GM21529 (cell line): ENCODE measurements at regions not wholly inside any gene's neighbourhood (a gene's known extent, or its start where the extent isn't known, plus 50 kb on each side); places are given as distances from the start of the nearest gene placed in this dataset.
"Not testable (repeated sequence)": the region's sequence is repeated elsewhere in the genome, so short reads cannot be mapped to it uniquely, and the experiment has no call there.

Source experiments
- ATAC-seq: cut with Tn5 transposase; IDR thresholded peaks from one replicate; pipeline ENCODE4 v1.9.1; 2021; ENCODE audit not compliant: unreplicated experiment

DNA sequence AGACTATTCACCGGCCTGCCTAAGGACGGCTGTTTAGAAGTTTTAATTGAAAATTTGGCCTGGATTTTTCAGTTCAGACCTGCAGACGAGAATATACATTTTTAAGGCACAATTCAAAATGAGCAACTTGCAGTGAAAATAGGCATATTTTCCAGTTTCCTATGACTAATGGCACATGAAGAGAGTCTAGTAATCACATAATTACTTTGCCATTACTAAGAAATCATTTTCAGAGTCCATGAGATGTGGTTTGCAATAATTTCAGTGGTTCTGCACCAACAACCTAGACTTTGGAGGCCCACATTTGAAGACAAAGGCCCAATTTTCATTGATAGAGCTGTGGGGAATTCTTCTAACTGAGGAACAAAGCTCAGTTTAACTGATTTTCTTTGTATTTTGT, 205.3 kb downstream of the SOX2 start:
- no peak for ATAC-seq

DNA sequence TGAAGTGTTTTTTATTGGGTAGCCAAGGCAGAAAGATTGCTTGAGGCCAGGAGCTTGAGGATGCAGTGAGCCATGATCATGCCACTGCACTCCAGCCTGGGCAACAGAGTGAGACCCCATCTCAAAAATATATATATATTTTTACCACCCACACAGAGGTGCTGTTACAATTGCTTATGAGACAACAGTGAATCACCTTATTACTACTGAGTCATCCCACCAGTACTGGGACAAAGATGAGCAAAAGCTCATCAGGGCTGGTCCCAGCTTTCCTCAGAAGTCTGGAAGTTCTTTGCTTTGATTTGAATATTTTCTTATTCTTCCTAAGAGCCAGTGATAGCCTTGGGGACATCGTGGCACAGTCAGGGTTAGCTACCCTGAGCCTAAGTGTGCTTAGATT, 207.7 kb downstream of the SOX2 start:
- ATAC-seq: no peak

DNA sequence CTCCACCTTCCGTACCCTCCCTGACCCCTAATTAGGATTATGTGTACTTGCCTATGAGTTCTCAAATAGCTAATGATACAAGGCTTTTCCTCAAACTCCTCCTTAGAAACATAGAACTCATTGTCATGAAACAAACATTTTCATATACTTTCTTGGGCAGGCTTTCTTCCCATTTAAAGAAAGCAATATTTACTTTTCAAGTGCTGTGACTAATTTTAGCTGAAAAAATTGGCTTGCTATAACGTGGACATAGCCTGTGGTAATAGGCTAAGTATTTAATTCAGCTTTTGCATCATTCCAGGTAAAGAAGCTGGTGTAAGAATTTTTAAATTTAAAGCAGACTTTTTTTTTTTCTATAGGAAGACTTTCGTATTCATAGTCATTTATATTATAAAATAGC, 208.7 kb downstream of the SOX2 start:
- no peak for ATAC-seq

DNA sequence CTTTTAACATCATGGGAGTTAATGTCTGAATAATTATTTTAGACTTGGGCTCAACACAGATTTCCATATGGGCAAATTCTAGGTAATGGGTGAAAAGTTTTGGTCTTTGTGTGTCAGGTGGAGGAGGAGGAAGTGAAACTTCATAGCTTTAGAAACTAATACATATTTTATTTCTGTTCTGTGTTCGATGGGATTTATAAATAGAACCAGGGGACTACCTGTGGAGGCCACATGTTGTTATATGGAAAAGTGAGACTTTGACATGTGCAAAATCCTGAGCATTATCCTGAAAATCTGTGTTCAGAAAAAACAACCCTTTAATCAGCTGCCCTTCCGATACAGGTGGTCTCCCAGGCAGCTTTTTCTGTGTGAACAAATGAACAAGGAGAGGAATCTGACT, 209.5 kb downstream of the SOX2 start:
- peak; percentile 95 for ATAC-seq

DNA sequence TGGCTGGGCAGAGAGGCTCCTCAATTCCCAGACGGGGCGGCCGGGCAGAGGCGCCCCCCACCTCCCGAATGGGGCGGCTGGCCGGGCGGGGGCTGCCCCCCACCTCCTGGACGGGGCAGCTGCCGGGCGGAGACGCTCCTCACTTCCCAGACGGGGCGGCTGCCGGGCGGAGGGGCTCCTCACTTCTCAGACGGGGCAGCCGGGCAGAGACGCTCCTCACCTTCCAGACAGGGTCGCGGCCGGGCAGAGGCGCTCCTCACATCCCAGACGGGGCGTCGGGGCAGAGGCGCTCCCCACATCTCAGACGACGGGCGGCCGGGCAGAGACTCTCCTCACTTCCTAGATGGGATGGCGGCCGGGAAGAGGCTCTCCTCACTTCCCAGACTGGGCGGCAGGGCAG, 214.1 kb downstream of the SOX2 start:
- not testable (repeated sequence) for ATAC-seq

DNA sequence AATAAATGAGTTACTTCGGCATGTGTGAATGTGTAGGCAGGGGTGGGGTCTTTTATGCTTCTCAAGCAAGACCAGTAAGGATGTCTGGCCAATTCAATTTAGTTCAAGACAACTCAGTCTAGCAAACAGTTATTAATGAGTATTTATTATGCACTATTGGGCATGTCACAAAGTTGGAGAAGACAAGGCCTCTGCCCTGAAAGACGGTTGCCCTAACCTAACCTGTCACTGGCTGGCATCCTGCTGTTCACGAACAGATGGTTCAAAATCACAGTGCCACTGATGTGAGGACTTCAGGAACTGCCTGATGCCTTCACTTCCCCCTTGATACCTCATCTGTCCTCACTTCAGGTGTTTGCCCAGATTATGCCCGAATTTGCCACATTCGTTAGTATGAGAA, 217.8 kb downstream of the SOX2 start:
- ATAC-seq: no peak

DNA sequence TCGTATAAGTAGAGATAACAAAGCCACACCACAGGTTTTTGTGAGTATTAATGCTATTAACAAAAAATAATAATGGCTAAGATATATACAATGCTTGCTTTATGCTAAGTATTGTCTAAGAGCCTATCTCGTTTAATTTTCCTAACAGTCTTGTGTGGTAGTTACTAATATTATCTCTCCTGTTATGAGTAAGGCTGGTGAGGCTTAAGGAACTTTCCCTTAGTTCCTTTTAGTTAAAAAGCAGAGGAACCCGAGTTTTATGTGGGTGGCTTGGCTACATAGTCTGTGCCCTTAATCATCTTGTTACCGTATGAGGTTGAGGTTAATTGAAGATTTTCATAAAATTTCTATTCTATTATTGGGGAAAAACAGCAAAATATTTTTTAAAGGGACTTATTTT, 218.4 kb downstream of the SOX2 start:
- peak; percentile 27 for ATAC-seq

DNA sequence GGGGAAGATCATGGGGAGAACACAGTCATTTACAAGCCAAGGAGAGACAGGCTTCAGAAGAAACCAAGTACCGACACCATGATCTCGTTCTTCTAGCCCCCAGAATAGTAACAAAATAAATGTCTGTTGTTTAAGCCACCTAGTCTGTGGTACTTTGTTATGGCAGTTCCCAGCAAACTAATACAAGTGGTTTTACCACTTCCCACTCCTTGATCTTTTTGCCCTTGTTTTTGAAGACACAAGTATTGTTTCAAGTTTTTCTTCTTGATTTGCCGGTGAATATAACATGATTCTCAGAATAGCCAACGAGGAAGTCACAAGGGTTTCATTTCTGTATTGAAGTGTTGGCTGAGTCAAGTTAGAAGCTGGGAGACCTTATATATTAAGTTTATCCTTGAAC, 220.3 kb downstream of the SOX2 start:
- peak; percentile 73 for ATAC-seq

DNA sequence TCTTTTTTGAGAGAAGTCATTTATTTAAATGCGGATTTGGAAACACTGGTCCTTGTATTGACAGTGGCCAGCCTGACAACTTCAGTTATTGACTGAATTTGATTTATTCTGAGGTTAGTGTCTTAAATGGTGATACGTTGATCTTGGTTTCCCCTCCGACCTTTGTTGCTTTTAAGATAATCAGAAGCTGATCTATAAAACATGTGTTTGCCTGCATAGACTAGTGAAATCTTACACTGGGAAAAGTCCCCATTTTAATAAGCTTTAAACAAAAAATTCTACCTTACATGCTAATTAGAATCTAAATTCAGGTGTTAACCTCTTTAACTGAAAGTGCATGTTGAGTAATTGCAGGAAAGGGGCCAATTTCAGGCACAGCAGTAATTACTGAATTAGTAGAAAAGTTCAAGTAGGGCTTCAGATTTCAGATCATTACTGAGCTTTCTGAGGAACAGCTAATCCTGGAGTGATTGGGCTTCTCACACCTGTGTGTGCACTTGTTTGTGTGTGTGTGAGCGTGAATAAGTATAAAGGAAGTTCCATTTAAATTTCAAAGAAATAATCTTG, 221.4 kb downstream of the SOX2 start:
- ATAC-seq: peak; percentile 38

DNA sequence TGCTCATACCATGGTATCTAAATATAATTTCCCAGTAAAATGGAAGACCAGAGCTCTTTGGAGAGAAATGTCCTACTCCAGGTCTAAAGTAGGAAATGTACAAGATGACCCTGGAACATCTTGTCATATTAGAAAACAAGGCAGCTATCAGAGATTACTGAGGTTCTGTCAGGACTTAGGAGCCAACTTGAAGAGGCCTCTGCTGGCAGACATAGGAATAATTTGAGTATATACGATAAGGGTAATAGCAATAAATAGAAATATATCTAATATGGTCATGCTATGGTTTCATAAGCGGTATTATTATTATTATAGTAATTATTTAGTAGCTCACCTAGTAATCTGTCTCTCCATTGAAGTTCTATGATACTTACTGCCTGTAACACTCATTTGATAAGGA, 224.2 kb downstream of the SOX2 start:
- ATAC-seq: no peak

DNA sequence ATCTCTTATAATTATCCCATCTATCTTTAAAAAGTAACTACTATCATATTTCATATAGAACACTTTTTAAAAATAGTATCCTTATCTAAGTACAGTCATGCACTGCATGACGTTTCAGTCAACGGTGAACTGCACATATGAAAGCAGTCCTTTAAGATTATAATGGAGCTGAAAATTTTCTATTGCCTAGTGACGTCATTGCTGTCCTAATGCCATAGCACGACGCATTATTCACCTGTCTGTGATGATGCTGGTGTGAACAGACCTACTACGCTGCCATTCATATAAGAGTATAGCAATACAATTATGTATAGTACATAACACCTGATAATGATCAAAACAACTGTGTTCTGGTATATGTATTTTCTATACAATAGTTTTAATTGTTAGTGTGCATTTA, 225.0 kb downstream of the SOX2 start:
- no peak for ATAC-seq

DNA sequence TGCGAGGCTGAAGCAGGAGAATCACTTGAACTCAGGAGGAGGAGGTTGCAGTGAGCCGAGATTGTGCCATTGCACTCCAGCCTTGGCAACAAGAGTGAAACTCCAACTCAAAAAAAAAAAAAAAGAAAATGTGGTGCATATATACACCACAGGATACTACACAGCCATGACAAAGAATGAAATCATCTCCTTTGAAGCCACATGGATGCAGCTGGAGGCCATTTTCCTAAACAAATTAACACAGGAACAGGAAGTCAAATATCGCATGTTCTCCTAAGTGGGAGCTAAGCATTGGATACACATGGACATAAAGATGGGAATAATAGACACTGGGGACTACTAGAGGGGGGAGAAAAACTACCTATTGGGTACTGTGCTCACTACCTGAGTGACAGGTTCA, 226.9 kb downstream of the SOX2 start:
- ATAC-seq: not testable (repeated sequence)

DNA sequence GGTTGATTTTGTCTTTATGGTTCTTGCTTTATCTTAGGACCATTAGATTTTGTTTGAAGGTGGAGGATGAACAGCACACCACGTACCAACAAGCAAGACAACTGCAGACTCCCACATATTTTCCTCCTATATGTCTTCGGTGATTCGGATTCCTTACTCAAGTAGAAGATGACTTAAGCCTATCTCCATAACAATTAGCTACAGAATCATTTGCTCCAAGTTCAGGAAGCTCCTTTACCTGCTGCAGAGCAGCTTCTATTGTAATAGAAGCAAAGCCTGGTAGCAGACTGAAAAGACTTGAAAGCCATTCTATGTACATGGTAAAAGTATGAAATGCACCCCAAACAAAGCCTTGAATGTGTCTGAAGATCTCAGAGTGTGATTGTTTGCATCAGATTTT, 229.0 kb downstream of the SOX2 start:
- ATAC-seq: no peak

DNA sequence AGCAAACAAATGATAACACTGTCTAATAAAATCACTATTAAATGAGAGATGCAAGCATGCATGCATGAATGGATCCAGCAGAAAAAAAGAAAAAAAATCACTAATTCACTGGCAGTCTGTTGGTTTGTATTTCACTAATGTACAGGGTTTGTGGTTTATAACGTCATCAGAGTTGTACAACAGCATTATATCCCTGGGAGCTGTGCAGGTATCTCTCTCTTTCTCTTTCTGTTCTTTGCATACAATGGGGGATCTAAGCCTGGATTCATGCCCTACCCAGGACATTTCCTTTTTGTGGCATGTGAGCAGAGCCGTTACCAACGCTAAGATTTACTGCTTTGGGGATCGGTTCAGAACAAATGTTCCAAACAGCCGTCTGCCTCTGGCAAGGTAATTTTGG, 229.5 kb downstream of the SOX2 start:
- ATAC-seq: peak; percentile 84

DNA sequence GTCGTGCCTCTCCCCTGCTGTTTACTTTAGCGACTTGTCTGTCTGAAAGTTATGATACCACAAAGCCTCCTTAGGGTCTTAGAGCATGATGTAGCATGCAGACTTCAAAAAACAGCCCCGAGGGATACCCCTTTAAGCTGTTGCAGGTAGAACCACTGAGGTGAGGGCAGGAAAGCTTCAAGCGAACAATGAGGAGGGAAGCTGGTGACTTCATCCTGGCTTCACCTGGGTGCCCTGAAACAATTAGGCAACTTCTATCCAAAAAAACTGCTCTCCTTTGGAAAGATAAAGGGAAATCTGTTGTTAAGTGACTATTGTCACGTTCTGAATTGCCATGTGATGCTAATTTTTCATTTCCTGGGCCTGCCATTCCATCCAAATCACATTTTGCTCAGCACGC, 231.6 kb downstream of the SOX2 start:
- no peak for ATAC-seq

DNA sequence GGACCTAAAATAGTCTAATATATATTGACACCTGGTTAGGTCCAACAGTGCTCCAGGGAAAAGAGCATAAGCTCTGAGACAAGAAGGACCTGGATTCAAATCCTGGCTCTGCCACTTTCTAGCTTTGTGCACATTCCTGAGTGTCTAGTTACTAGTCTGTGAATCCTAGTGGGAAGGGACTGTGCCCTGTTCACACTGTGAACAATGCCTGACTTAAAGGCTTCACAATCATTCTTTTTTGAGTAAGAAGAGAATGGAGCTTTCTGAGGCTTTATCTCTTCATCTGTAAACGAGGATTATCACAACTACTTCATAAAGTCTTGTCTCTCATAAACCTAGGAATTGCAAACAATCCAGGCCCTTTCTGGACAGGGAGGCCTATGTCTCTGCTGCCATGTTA, 235.9 kb downstream of the SOX2 start:
- ATAC-seq: no peak

DNA sequence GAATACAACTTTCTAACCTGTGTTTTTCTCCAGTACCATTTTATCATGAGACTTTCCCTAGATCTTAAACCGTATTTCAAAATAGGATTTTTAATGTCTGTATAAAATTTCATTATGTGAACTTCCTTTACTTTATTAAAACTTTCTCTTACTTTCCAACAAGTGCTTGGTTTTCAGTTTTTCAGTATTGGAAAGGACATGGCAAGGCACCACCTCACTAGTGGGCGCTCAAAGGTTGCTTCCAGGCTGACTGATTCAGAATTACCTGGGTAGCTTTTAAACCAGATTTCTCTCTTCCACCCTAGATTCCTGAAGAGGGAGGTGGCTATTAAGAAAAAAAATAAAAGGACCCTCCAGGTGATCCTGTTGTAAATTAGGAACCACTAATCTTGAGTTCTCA, 236.6 kb downstream of the SOX2 start:
- ATAC-seq: no peak

DNA sequence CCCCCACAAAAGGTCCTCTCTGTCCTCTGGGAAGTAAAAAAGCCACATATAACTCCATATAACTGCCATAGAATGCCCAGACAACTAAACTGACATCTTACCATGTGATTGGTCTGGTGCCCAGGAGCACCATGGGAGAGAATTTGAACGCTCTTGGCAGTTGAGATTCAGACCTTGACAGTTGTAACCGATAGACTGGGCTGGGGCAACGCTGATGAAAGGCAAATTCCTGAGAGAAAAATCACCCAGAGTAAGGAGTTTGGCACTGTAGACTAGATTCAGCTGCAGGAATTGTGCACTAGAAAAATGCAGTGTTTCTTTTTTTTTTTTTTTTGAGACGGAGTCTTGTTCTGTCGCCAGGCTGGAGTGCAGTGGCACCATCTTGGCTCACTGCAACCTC, 240.5 kb downstream of the SOX2 start:
- ATAC-seq: no peak

DNA sequence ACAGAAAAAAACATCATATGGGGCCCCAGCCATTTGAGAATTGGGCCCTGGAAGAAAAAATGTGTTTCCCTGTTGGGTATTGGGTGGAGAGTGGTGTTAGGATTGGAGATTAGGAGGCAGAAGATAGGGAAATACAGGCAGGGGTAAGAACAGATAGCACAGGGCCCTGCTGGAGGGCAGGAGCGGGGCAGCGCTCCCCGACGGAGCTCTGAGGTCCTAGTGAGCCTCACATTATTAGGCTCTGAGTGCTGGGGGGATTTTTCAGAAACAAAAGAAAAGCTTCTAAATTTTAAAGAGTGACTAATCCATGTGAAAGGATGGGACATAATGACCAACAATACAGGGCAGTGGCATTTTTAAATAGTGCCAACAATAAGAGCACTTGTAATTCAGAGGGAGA, 241.2 kb downstream of the SOX2 start:
- ATAC-seq: no peak

DNA sequence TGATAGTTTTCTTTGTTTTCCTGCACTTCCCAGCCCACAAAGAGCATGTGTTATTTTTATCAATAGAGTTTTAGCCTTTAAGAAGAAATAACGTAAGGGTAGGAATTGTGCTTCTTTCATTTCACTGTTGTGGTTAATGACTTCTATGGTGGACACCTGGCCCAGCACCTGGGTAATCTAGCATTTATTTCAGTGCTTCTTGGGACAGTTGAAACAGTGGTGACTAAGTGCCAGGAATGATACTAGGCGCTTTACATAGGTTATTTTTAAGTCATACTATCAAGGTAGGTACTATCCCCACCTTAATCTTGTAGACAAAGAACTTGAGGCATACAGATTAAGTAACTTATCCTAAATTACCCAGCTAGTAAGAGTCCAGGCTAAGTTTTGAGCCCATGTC, 243.8 kb downstream of the SOX2 start:
- ATAC-seq: peak; percentile 66

DNA sequence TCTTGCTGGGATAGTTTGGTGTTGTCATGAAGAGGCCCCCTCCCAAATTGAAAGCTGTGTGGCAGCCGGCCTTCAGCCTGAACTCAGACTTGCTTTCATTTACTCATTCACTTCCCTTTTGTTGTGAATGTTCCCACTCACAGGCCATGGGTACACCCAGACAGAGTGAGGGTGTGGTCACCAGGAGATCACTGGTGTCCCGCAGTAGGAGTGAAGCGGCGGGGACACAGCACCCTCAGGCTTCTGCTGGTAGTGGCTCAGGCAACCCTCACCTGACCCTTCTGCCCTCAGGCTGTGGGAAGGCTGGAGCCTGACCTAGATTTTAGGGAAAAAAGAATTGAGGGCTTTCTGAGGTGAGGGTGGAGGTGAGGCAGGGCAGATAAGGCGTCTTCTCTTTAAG, 244.4 kb downstream of the SOX2 start:
- peak; percentile 44 for ATAC-seq

DNA sequence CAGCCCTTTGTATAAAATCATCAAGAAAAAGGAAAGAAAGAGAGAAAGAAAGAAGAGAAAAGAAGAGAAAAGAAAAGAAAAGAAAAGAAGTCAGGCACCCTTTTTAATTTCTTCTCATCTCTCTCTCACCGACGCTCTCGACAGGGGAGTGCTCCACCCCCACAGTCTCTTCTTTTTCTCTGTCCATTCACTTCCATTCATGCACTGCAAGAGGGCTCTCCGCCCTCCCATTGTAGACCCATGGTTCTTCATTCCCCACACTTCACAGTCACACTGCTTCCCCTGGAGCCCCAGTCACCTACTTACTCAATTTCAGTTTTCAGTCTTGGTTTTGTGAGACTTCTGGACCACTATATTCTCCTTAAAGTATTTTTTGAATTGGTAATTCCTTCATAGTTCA, 254.7 kb downstream of the SOX2 start:
- ATAC-seq: no peak

DNA sequence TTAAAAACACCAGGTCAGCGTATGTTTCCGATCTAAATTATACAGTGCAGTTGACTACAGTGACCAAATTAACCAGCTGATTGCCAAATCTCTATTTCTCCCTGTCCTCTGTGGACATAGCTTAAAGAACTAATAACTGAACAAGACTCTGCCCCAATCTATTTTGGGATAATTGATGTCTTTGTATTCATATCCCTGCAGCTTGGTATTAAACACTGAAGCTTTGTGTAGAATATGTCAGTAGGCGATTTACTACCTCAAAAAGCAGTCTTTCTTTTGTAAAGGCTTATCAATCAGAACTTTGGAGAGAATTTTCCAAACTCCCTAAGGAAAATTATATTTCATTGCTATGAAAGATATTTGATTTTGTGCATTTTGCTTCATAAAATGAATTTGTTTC, 258.2 kb downstream of the SOX2 start:
- no peak for ATAC-seq

DNA sequence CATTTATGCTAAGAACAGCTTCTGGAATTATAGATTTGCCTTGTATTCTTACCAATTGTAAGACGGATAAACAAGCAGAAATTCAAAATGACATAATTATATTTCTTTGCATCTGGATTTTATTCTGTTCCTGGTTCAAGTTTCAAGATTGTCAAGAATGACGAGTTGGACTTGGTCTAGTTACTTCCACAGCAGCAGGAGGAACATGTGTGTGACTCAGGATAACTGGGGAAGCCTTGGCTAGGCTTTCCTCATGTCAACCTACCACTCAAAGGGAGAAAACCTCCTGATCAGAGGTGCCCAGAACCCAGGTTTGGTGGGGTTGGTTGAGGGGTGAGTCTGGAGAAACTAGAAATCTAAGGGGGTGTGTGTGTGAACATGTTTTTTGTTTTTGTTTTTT, 259.7 kb downstream of the SOX2 start:
- no peak for ATAC-seq
